A673 (cell line): ENCODE measurements at regions not wholly inside any gene's neighbourhood (a gene's known extent, or its start where the extent isn't known, plus 50 kb on each side); places are given as distances from the start of the nearest gene placed in this dataset.

Source experiments
- CTCF ChIP-seq: fragments of 300-800, 200-600 bp; sonication (generic); conservative IDR thresholded peaks from 2 replicates; pipeline ENCODE4 v1.5.1; 2017; ENCODE audit warnings: low read depth, mild to moderate bottlenecking, antibody characterized with exemption, low read length, moderate library complexity, mixed read lengths
- EZH2 ChIP-seq: fragments of 200-600 bp; sonication (generic); IDR thresholded peaks from 2 replicates; pipeline ENCODE4 v1.6.1; 2017; ENCODE audit warnings: borderline replicate concordance, low read depth, mild to moderate bottlenecking, mixed read lengths, antibody characterized with exemption, low read length; ENCODE audit not compliant: poor library complexity, severe bottlenecking

GRCh38 chr22:48832592-48832991 is 995.1 kb downstream of the BRD1 start:
- no peak for TF ChIP-seq CTCF
- no peak for TF ChIP-seq EZH2
